ENCODE measurements at regions not wholly inside any gene's neighbourhood (a gene's known extent, or its start where the extent isn't known, plus 50 kb on each side); places are given as distances from the start of the nearest gene placed in this dataset.

DNA sequence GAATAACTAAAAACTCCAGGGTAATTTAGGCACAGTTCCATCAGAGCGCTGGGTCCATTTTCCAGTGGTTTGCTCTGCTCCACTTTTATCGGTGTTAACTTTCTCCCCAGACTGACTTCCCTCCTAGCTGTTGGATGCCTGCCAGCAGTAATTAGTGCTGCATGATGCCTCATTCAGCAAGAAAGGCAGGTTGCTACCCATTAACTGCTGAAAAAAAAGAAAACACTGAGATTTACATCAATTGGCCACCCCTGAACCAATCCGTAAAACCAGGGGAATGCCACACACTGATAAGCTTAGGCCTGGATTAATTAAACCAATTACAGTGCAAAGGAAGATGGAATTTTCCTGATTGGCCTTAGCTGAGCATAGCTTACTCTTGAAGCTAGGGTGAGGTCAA lies 182.4 kb upstream of the CXXC4 start:
- DNase-seq (ENCODE audit: low spot score) = no peak

DNA sequence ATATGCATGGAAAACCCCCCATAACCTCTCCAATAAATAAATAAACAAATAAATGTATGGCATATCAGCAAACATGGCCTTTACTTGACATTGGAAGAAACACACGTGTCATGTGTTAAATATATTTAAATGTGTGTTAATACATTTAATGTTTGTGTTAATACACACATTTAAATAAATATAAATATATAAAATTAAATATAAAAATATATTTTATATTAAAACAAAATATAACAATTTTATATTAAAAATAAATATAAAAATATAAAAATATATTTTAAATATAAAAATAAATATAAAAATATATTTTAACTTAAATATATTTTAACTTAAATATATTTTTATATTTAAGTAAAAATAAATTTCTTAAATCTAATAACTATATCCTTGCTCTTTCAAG lies 187.6 kb upstream of the CXXC4 start:
- no peak for DNase-seq (ENCODE audit: low spot score)

- DNase-seq (ENCODE audit: low spot score) = no peak
Observed at GRCh38 chr4:104693601-104694201, 199.0 kb upstream of the CXXC4 start.

- DNase-seq (ENCODE audit: low spot score) = no peak
Observed at GRCh38 chr4:104716584-104716983, 221.9 kb upstream of the CXXC4 start.

GRCh38 chr4:104719539-104720230 lies 225.0 kb upstream of the CXXC4 start:
- no peak for DNase-seq (ENCODE audit: low spot score)

GRCh38 chr4:104722467-104722866 lies 227.8 kb upstream of the CXXC4 start:
- DNase-seq (ENCODE audit: low spot score) = no peak

DNA sequence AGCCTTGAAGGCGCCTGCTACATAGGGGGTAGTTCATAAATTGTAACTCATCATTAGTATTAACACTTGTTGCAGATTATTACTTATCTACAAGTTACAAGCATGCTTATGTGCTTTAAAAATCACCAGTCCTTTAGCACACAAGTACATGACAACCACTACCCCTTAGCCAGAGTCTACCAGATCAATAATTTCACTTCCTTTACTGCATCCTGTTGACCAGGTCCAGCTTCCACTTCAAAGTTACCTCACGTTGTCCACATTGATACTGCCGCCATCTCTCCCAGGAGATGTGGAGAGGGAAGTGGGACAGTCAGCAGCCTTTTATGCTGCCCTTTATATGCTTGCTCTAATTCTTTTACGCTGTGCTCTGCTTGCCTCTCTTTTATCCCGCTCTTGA lies 231.3 kb upstream of the CXXC4 start:
- DNase-seq (ENCODE audit: low spot score) = no peak

- DNase-seq (ENCODE audit: low spot score) = no peak
Observed at GRCh38 chr4:104727643-104728042, 232.9 kb upstream of the CXXC4 start.

DNA sequence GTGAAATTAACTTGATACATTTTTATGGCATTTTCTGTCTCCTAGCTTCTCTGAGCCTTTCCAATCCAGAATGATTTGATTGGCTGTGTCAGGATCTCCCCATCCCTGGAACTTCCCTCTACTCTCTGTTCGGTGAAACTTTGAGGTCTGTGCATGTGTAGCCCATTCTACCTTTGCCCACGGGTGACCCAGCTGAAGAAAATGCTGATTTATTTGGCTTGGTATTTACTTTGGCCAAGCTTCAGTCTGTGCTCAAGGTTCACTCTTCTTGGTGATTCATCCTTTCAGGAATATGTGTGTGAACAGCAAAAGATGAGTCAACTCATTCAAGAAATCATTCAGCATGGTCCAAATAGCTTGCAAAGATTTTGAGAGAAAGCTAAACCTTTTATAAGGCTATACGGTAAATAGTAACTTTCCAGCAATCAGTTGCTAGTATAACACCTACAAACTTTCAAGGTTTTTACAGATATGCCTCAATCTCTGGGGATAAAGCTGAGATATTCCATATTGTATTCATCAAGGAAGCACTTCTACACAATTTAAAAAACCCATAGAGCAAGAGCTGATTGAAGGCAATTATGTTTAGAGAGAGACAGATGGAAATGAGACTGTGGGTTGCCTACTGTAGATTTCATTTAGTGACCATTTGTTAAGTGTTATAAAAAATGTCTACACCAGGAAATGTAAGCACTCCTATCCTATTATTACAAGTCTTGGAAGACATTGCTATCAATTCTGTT lies 233.9 kb upstream of the CXXC4 start:
- no peak for DNase-seq (ENCODE audit: low spot score)

- no peak for DNase-seq (ENCODE audit: low spot score)
Observed at GRCh38 chr4:104732766-104733165, 238.1 kb upstream of the CXXC4 start.

DNA sequence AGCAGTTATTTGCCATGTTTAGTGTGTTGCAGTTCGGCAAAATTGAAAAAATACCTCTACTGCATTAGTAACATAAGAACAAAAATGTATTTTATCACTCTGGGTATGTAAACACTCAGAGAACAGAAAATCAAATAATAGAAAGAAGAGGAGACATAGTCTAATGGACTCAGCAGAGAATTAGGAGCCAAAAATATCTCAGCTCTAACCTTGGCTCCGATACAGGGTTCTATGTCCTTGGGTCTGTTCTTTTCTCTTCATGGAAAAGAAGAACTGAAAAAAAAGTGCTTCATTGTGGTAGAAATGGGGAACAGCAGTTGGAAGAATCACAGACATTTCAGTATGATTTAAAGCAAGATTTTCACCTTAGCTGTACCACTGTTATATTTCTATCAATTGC lies 240.5 kb upstream of the CXXC4 start:
- DNase-seq (ENCODE audit: low spot score) = no peak

DNA sequence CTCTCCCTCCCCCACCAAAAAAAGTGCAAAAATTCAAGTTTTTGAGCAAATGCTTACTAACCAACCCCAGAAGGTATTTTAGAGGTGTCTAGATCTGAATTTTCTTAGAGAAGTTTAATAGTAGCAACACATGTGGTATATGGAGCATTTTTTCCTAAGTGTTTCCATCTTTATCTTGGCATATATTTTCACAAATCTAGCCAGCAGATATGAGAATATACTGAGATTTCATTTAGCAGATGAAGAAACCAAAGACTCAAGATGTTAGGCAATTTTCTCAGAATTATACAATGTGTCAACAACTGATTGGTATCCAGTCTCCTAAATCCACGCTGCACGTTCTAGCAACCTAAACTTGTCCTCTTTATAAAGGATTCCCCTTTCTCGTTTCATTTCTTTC lies 245.5 kb upstream of the CXXC4 start:
- DNase-seq (ENCODE audit: low spot score) = no peak

DNA sequence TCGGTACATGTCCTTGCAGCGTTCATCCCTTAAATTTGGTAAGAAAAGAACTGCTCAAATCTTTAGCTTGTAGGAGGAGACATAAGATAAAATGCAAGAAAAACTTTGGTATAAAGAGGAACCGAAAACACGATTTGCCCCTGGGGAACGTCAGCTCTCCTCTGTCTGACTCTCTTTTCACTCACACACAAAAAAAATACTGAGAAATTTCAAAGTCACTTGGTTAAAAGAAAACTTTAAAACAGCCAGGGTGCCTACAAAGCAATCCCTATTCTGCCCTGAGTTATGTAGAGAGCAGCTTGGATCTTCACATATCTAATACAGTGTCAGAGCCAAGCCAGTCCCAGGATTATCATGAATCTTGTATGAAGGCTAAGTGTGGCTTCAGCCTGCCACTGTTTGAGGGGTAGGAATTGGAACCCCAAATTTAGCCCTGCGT lies 248.5 kb upstream of the CXXC4 start:
- DNase-seq (ENCODE audit: low spot score) = no peak

- DNase-seq (ENCODE audit: low spot score) = no peak
Observed at GRCh38 chr4:104747635-104748034, 252.9 kb upstream of the CXXC4 start.

DNA sequence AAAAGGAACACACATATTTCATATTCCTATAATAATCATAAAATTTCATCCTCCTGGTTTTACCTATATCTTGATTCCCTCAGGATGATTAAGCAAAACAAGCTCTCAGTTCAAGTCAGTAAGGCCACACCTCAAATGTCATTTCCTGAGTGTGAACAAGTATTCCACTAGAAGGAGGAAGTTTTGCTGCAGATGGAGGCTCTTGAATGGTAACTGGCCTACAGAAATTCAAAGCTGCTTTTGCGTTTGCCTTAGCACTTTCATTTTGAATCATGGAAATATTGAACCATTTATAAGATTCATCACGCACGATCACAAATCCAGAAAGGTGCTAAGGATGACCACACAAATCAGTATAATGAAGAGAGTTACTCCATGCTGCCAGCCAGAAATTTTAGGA lies 254.4 kb upstream of the CXXC4 start:
- no peak for DNase-seq (ENCODE audit: low spot score)

DNA sequence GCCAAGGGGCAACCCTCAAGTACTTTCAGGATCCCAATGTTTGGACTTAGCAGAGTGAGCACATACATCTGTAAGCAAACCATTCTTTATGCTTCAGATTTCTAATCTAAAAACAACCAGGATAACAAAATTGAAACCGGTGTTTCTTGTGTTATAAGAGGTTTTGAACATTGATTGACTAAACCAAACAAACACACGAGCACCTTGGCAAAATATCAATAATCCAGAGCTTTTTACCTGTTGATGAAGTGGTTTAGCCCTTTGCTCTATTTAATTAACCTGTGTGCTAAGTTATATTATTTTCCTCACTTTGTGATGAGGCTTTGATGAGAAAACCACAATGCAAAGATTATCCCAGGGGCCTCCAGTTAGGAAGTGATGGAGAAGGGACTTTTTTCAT lies 255.3 kb upstream of the CXXC4 start:
- DNase-seq (ENCODE audit: low spot score) = no peak

DNA sequence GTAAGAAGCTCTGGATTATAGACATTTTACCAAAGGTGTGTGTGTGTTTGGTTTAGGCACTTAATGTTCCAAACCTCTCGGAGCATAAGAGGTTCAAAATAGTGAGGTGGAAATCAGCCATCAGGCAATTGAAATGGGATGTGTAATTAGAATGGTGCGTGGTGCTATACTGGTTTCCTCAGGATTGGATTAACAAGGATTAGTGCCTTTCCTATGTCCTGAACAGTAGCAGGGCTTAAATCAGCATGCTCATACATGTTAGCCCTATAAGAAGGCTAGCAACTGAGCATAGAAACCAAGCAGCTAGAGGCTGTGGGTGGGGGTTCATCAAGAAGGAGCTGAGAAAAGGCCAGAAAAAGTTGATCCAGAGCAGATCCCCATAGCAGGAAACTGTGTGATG lies 256.8 kb upstream of the CXXC4 start:
- no peak for DNase-seq (ENCODE audit: low spot score)

DNA sequence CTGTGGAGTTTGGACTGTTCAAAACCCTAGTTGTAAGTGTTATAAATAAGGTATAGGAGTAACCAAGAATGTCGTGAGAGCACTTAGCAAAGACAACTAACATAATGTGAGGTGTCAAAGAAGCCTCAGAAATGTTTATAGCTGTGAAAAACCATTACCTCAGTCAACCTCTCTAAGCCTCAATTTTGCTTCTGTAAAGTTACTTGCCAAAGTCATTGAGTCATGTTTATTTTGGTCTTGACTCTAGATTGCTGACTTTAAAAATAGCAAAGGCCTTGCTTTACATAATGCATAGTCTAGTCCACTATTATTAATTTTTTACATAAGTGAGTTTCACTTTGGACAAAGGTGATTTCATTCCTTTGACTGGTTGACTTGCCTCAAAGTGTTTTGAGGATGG lies 257.6 kb upstream of the CXXC4 start:
- DNase-seq (ENCODE audit: low spot score) = no peak

- DNase-seq (ENCODE audit: low spot score) = no peak
Observed at GRCh38 chr4:104756837-104757236, 262.1 kb upstream of the CXXC4 start.

DNA sequence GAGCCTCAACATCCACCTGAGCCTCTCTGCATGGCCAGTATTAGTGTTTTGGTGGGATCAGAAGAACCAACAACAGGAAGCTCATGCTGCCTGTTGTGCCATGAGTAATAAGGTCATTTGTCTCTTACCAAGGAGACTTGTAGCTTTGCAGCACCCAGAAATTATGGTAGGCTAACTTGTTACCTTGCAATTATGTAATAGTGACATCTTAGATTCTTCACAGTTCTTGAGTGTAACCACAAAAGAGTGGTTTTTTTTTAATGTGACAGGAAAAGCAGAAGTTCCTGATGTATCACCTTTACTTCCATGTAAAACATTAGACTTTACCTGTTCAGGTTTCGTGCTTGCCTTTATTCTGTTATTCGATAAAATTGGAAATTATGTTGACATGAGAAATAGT lies 263.9 kb upstream of the CXXC4 start:
- no peak for DNase-seq (ENCODE audit: low spot score)

DNA sequence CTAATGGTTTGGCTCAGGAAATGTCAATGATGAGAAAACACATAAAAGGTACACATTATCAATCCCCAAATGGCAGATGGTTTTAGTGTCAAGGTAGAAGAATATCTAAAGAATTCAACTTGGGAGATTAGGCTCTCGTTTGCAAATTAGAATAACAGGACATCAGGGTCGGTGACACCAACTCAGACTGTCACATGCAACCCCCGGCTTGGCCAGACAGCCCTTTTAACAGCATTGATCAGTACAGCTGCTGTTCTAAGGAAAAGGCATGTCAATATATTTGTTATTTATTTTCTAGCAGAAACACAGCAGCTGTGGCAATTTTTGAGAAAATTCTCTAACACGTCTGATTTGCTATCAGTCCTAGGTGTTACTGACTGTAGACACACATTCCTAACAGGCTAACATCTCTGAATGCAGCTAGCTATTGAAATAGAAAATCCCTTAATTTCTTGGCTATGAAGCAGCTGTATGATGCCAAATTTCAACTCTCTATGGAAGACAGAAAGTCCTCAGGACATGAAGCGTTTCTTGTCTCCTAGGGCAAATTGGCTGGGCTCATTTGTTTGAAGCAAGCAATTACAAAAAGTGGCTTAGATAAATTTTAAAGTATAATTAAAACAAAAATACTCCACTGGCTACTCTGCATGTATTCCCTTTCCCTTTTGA lies 269.0 kb upstream of the CXXC4 start:
- DNase-seq (ENCODE audit: low spot score) = no peak

DNA sequence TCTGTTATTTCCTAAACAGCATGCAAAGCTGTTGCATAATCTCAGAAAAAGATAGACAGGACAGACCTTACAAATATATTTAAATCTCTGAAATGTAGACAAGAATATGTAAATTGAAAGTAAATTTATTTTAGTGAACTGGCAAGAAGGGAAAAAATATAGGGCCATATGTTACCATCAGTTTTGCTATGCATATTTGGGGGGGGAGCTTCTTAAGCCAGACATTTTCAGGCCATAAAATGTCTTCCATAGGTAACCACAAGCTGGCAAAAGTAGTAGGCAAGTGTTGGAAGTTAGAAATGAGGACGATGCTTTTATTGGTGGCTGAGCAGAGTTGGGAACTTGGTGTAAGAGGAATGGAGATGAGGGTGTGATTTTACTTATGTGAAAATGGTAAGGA lies 272.0 kb upstream of the CXXC4 start:
- DNase-seq (ENCODE audit: low spot score) = no peak

- no peak for DNase-seq (ENCODE audit: low spot score)
Observed at GRCh38 chr4:104772849-104773248, 278.2 kb upstream of the CXXC4 start.

Data from hematopoietic multipotent progenitor cell treated with erythropoietin and hydrocortisone succinate and interleukin-3 and kit ligand, for 17 days (in vitro differentiated cells).